K562 (cell line): ENCODE measurements at regions not wholly inside any gene's neighbourhood (a gene's known extent, or its start where the extent isn't known, plus 50 kb on each side); places are given as distances from the start of the nearest gene placed in this dataset.

Source experiments
- ATAC-seq: fragments of 200-7000 bp; cut with Tn5 transposase; 3 replicates; pipeline ENCODE4 v1.9.1; 2020; ENCODE audit warnings: moderate library complexity
- BruUV-seq: library from RNA; stranded (reverse); fragments of 400-500 nt; replicated peaks from 2 replicates; lab custom pipeline; 2021; lab: Mats Ljungman, UMichigan
- CTCF ChIA-PET: fragments of 300-600 bp; formaldehyde crosslinking; extraction: SDS; loops from one replicate; lab custom pipeline; 2021; ENCODE audit warnings: low intra/inter-chr PET ratio; lab: Yijun Ruan, JAX
- POLR2A ChIA-PET: fragments of 300-600, 350-650 bp; sonication (Branson Sonifier 250); formaldehyde crosslinking; extraction: SDS; loops from one replicate; lab custom pipeline; 2021; ENCODE audit warnings: antibody characterized with exemption, inconsistent platforms; lab: Yijun Ruan, JAX
- DNase-seq, 4 experiments: peaks; one replicate each; pipeline versions ENCODE4 v3.0.0 to v3.0.0-alpha.2; 2011 to 2018; ENCODE audit warnings: low spot score in 3 of 4, mixed read lengths in 3 of 4; ENCODE audit errors: extremely low read depth in 1 of 4
- FAIRE-seq: peaks from 2 replicates; lab custom pipeline; 2011; peaks lifted over from hg19 to GRCh38; lab: Jason Lieb, UNC
- H2AFZ ChIP-seq: 2 replicates; pipeline ENCODE4 v1.6.0; 2011; ENCODE audit warnings: low read depth, low read length, control low read depth, inconsistent platforms
- H3K27ac ChIP-seq: fragments of 200-600 bp; 3 replicates; pipeline ENCODE4 v1.8.0; 2011; ENCODE audit warnings: low read depth, mild to moderate bottlenecking, control low read depth, inconsistent platforms, low read length, moderate library complexity, mixed read lengths; ENCODE audit errors: extremely low read depth
- H3K27me3 ChIP-seq, 2 experiments: fragments of 300-600 bp in 1 of 2; 2 replicates in 1 of 2; 3 replicates in 1 of 2; pipeline versions ENCODE4 v1.6.0 to v1.8.0; 2011; ENCODE audit warnings: inconsistent platforms in 2 of 2, low read length in 2 of 2, mild to moderate bottlenecking in 1 of 2, mixed read lengths in 1 of 2, moderate library complexity in 1 of 2; ENCODE audit not compliant: control insufficient read depth in 2 of 2, insufficient read depth in 2 of 2
- H3K36me3 ChIP-seq: fragments of 300-600 bp; 3 replicates; pipeline ENCODE4 v1.8.0; 2011; ENCODE audit warnings: mild to moderate bottlenecking, low read length, inconsistent platforms; ENCODE audit not compliant: control insufficient read depth, insufficient read depth
- H3K4me1 ChIP-seq, 2 experiments: fragments of 200-600 bp in 1 of 2; replicated peaks in 1 of 2; 2 replicates in 1 of 2; 3 replicates in 1 of 2; pipeline versions ENCODE4 v1.5.1 to v1.8.0; 2011; ENCODE audit warnings: inconsistent platforms in 2 of 2, low read length in 2 of 2, mild to moderate bottlenecking in 1 of 2, mixed read lengths in 1 of 2, moderate library complexity in 1 of 2; ENCODE audit not compliant: control insufficient read depth in 2 of 2, insufficient read depth in 2 of 2
- H3K4me2 ChIP-seq: 2 replicates; pipeline ENCODE4 v1.6.1; 2011; ENCODE audit warnings: low read length, control low read depth, inconsistent platforms, mixed read lengths; ENCODE audit not compliant: insufficient read depth
- H3K4me3 ChIP-seq: fragments of 200-600 bp; sonication (generic), shearing (Covaris generic); 2 replicates; pipeline ENCODE4 v1.5.1; 2016; ENCODE audit warnings: control low read depth, inconsistent platforms
- H3K79me2 ChIP-seq: fragments of 200-600 bp; 3 replicates; pipeline ENCODE4 v1.8.0; 2011; ENCODE audit warnings: low read length, inconsistent platforms; ENCODE audit not compliant: control insufficient read depth, insufficient read depth
- H3K9ac ChIP-seq, 2 experiments: 2 replicates each; pipeline versions ENCODE4 v1.6.0 to v1.6.1; 2011; ENCODE audit warnings: low read depth in 2 of 2, low read length in 2 of 2, control low read depth in 1 of 2, inconsistent platforms in 1 of 2, mild to moderate bottlenecking in 1 of 2, mixed read lengths in 1 of 2; ENCODE audit not compliant: insufficient read depth in 1 of 2
- H3K9me1 ChIP-seq: one replicate; pipeline ENCODE4 v1.6.0; 2011; ENCODE audit warnings: inconsistent platforms, mild to moderate bottlenecking, low read length, moderate library complexity; ENCODE audit not compliant: control insufficient read depth, insufficient read depth
- H3K9me3 ChIP-seq: replicated peaks from 2 replicates; pipeline ENCODE4 v1.5.1; 2011; ENCODE audit warnings: low read depth, low read length, inconsistent platforms; ENCODE audit not compliant: control insufficient read depth, insufficient read depth
- H4K20me1 ChIP-seq: replicated peaks from 2 replicates; pipeline ENCODE4 v1.6.1; 2011; ENCODE audit warnings: low read length, inconsistent platforms, mixed read lengths; ENCODE audit not compliant: control insufficient read depth, insufficient read depth
- PYGO2 ChIP-seq: fragments of 450-650 bp; IDR thresholded peaks from 2 replicates; pipeline ENCODE4 v1.6.1; 2016; ENCODE audit warnings: mild to moderate bottlenecking, missing genetic modification characterization, moderate library complexity, missing compliant biosample characterization
- WGBS: fragments of 100-300 bp; shearing (Covaris generic); methylation state at CpG from one replicate; pipeline ENCODE4 v1.1.6; 2016; ENCODE audit warnings: low coverage, mixed read lengths; ENCODE audit not compliant: insufficient coverage; ENCODE audit errors: missing lambda C conversion rate; 5-methylcytosine and 5-hydroxymethylcytosine counted together
- in situ Hi-C: fragments of 300-500 bp; cut with MboI; formaldehyde crosslinking; loops from 4 replicates; pipeline ENCODE4 v1.15.0; 2018; ENCODE audit warnings: inconsistent platforms, mixed read lengths
- intact Hi-C: fragments of 100-400 bp; cut with micrococcal nuclease; formaldehyde crosslinking; loops from 2 replicates; pipeline ENCODE4 v1.14.2; 2022
- TF ChIP-seq, protein P1 (sequence below): fragments of 200-800 bp; sonication (Bioruptor generic); IDR thresholded peaks from 2 replicates; pipeline ENCODE4 v1.6.1; 2016; ENCODE audit warnings: missing genetic modification characterization, missing compliant biosample characterization

DNA sequence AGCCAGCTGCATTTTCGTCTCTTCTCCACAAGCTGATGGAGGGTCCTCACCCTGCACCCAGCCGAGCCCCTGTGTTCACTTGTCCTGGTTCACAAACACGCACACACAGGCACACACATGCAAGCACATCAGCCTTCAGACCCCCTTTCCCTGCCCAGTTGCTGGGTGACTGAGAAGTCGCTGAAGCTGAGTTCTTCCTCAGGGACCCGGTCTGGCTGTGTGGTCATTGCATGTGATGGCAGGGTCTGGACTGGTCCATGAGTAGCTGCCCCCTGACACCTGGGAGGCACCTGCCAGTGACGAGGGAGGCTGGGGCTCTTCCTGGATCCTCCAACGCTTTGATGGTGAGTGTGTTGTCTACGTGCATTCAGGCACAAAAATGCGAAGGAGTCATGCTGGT is 546.1 kb upstream of the SALL3 start:
- no peaks in the 10 kb centered on the region for H3K9me3 ChIP-seq
- intact Hi-C loops: no loop called here

More for the DNA sequence above, 546.1 kb upstream of the SALL3 start:
- H3K9ac ChIP-seq: no peak overlapping the region
- DNase-seq (no peak), ATAC-seq (no peak), FAIRE-seq (no peak)
- H3K36me3 ChIP-seq: no peaks in the 10 kb centered on the region
- no TSS peak for BruUV-seq
- in situ Hi-C loops: no loop called here
- ChIA-PET CTCF (no interaction called here), POLR2A (no interaction called here)
- no peak overlapping the region for H3K4me2 ChIP-seq
- WGBS: 2% methylated on average over 7 of the region's 9 CpGs
- no peaks in the 10 kb centered on the region; a peak in 1 of 5 replicates for H3K4me1 ChIP-seq
- no peak overlapping the region for H2AFZ ChIP-seq
- no peaks in the 10 kb centered on the region for H3K9me1 ChIP-seq
- TF ChIP-seq, protein P1, sequence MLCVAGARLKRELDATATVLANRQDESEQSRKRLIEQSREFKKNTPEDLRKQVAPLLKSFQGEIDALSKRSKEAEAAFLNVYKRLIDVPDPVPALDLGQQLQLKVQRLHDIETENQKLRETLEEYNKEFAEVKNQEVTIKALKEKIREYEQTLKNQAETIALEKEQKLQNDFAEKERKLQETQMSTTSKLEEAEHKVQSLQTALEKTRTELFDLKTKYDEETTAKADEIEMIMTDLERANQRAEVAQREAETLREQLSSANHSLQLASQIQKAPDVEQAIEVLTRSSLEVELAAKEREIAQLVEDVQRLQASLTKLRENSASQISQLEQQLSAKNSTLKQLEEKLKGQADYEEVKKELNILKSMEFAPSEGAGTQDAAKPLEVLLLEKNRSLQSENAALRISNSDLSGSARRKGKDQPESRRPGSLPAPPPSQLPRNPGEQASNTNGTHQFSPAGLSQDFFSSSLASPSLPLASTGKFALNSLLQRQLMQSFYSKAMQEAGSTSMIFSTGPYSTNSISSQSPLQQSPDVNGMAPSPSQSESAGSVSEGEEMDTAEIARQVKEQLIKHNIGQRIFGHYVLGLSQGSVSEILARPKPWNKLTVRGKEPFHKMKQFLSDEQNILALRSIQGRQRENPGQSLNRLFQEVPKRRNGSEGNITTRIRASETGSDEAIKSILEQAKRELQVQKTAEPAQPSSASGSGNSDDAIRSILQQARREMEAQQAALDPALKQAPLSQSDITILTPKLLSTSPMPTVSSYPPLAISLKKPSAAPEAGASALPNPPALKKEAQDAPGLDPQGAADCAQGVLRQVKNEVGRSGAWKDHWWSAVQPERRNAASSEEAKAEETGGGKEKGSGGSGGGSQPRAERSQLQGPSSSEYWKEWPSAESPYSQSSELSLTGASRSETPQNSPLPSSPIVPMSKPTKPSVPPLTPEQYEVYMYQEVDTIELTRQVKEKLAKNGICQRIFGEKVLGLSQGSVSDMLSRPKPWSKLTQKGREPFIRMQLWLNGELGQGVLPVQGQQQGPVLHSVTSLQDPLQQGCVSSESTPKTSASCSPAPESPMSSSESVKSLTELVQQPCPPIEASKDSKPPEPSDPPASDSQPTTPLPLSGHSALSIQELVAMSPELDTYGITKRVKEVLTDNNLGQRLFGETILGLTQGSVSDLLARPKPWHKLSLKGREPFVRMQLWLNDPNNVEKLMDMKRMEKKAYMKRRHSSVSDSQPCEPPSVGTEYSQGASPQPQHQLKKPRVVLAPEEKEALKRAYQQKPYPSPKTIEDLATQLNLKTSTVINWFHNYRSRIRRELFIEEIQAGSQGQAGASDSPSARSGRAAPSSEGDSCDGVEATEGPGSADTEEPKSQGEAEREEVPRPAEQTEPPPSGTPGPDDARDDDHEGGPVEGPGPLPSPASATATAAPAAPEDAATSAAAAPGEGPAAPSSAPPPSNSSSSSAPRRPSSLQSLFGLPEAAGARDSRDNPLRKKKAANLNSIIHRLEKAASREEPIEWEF (CRISPR knock-in tag): no peak
- no peak for TF ChIP-seq PYGO2
- H3K27ac ChIP-seq: no peak overlapping the region
- H4K20me1 ChIP-seq: no peaks in the 10 kb centered on the region
- H3K79me2 ChIP-seq: no peaks in the 10 kb centered on the region
- H3K4me3 ChIP-seq: no peak overlapping the region
- H3K27me3 ChIP-seq: peaks cover 0 to 33% of the 10 kb centered on the region in 2 experiments; a peak in 2 of 5 replicates
